ENCODE measurements at regions not wholly inside any gene's neighbourhood (a gene's known extent, or its start where the extent isn't known, plus 50 kb on each side); places are given as distances from the start of the nearest gene placed in this dataset.

DNA sequence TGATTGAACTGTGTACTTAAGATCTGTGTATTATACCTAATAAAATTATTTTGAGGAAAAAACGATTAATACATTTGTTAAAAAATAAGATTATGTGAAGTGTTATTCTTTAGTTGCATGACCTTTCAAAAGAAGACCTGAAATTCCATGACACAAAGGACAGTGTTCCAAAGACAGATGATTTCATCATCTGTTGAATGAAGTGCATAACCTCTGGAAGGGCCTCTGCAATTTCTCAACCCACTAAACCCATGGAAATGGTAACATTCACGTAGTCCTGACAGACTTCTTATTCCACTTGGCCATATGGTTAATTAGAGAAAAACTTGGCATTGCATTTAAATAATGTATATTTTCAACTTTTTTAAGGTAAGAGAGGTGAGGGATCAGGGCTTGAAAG is 167.2 kb upstream of the CTNND2 start (continued):
- TF ChIP-seq CHD2 (IDR thresholded peaks at IDR 0.05; ENCODE audit: low read length): no peak
- TF ChIP-seq EGR1 (IDR thresholded peaks at IDR 0.05; ENCODE audit: borderline replicate concordance, low read depth, low read length): no peak

Measured in H1 (cell line).